HG02798 (cell line): ENCODE measurements at regions not wholly inside any gene's neighbourhood (a gene's known extent, or its start where the extent isn't known, plus 50 kb on each side); places are given as distances from the start of the nearest gene placed in this dataset.

ENCODE experiments used
- ATAC-seq: cut with Tn5 transposase; IDR thresholded peaks from one replicate; pipeline ENCODE4 v1.9.1; 2021; ENCODE audit warnings: mild to moderate bottlenecking; ENCODE audit not compliant: unreplicated experiment, poor library complexity

DNA sequence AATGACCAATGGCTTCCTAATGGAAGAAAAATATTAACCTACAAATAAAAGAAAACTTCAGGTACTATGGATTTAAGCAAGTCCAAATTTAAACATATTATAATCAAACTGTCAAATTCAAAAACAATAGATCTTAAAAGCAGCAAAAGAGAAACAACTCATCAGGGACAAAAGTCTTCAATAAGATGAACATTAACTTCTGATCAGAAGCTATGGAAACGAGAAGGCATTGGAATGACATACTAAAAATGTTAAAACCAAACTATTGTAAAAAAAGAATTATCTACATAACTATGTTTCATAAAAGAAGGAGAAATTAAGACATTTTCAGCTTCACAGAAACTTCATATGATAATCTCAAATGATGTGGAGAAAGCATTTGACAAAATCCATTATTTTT lies 334.7 kb downstream of the ANKRD7 start:
- ATAC-seq, result no peak

- no peak for ATAC-seq
Measured at GRCh38 chr7:118563311-118563710, 338.8 kb downstream of the ANKRD7 start.

DNA sequence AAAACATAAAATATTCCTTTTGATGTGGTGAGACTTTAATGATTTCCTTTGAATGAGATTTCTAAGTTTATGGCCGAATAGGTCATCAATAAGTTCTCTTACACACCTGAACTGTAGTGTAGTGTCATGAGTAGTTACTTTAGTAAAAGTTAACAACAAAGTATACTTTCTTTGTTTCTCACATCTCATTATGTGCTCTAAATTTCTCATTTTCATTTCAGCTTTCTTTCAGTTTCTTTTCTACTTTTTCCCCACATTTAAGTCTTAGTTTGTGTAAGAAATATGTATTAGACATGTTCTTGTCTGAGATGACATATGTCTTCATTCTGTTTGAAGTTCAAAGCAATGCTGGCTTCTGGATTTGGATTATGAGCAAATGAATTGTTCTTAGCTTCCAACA lies 348.1 kb downstream of the ANKRD7 start:
- ATAC-seq, result no peak

DNA sequence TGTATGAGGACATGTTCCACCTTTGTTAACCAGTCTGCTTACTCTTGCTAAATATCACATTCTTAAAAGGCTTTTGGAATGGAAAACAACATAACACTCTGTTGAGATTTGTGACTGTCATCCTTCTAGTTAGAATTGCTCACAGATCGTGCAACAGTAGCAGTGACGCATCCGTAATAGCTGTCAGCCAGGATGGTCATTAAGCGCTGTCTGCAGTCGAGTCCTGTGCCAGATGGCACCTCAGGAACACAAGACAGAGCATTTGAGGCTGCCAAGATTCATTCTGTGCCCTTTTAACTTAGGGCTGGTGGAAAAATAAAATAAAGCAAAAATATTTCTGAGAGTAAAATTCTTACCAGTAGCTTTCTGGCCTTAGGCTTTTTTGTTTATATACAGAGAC lies 348.6 kb downstream of the ANKRD7 start:
- no peak for ATAC-seq

DNA sequence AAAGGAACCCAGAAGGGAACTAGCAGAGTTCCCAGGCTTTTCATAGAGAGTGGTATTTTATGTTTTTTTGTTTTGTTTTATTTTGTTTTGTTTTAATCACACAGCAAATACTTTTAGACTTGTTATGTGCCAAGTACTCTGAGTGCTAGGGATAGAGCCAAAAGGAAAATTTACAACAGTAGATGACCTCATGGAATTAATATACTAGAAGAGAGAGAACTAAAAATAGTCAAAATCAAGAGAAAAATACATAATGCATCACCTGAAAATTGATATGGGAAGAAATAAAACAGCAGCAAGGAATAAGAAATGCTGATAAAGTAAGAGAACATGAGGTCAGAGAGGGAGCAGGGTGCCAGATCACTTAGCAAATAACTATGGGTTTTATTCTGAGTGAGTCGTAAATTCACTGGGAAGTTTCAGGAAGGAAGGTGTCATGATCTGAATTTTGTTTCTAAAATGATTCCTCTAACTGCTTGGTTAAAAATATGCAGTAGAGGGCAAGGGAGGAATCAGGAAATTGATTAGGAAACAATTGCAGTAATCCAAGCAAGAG lies 351.0 kb downstream of the ANKRD7 start:
- ATAC-seq, result no peak

- ATAC-seq, result no peak
Measured at GRCh38 chr7:118580743-118581382, 356.4 kb downstream of the ANKRD7 start.

DNA sequence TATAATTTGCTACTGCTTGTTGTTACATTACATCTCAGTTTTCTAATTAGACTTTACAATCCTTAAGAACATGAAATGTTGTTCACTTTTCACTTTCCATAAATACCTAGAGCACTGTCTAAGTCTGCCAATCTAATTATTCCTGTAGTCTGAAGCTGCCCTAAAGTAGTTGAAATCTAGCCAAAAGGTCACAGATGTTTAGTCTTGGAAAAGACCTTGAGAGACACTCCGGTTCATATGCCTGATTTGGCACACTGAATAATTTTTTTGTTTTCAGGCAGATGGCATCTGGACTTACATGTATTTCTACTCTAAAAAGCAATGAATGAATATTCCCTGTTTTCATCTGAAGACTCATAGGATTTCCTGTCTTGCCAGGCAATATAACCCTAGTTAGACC lies 359.1 kb downstream of the ANKRD7 start:
- ATAC-seq, result no peak

GRCh38 chr7:118586248-118586647 lies 361.7 kb downstream of the ANKRD7 start:
- ATAC-seq, result no peak

DNA sequence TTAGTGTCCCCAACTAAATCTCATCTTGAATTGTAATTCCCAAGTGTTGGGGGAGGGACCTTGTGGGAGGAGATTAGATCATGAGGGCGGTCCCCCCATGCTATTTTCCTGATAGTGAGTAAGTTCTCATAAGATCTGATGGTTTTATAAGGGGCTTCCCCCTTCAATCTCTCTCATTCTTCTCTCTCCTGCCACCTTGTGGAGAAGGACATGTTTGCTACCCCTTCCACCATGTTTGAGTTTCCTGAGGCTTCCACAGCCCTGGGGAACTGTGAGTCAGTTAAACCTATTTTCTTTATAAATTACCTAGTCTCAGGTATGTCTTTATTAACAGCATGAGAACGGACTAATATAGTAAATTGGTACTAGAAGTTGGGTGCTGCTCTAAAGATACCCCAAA lies 365.6 kb downstream of the ANKRD7 start:
- peak; percentile 80 for ATAC-seq

- ATAC-seq, result no peak
Measured at GRCh38 chr7:118602090-118602489, 377.6 kb downstream of the ANKRD7 start.

DNA sequence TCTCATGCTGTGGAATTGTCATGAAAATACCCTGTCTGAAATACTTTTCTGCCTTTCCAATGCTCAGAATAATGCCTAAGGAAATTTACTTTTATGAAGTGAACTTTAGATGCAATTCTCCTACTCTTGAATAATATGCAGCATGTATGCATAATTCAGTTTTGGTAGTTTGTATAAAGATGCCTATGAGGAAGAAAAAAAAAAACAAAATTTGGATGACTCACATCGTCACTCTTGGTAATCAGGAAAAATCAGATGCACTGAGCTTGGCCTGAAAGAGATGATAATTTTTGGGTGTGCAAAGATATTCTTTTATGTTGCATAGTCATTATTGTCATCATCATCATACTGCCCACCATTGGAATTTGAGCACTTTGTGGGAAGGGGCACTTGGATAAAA lies 382.1 kb downstream of the ANKRD7 start:
- no peak for ATAC-seq

DNA sequence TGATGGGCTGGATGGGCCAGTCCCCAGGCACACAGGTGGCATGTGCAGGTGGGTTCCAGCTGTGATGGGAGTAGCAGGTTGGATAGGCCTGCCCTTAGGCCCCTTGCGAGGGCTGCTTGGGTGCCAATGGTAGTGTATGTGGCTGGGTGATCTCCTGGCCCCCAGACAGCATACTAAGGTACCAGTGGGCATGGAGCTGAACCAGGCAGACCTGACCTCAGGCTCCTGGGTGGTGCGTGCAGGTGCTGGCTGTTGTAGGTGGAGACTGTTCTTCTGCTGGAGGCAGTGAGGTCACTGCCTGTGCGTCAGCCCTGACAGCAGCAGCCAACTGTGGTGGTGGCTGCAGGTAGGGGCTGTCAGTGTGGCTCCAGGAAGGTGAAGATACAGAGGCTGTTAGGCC lies 384.7 kb downstream of the ANKRD7 start:
- no peak for ATAC-seq

DNA sequence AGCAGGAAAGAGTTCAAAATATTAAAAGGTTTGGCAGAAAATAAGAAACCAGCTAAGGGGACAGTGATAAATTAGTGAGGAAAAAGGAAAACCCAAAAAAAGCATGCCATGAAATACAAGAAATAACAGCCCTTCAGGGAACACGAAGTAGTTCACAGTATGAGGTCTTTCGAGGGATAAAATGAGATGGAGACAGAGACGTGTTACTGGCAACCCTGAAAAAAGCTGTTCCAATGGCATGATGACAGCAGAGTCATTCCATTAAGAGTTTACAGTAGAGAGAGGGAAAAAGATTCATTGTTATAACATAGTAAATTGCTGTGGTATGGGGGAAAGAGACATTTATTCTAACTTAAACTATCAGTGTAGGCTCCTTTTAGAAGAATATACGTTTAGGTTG lies 391.2 kb downstream of the ANKRD7 start:
- ATAC-seq, result no peak

DNA sequence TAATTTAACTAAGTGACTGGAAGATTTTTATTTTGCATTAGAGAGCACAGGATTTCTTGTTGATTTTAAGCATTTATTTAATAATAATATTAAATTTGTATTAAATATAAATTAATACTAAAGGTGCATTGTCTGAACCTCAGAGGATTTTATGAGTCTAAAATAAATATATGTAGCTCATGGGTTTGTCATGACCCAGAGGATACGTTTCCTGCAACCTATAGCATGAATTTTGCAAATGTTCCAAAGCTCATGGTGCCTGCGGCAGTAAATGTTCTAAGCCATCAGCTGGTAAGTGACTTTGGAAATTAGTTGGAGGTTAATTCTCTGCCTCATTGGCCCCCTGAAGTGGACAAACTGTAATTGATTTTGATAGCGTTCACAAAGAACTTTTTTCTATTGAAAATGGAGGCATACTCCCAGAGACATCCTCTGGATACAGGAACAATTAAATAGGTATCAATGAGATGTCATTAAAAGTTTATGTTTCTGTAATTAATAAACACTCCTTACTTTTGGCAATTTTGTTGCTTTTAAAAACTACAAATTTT lies 397.4 kb downstream of the ANKRD7 start:
- ATAC-seq, result no peak

DNA sequence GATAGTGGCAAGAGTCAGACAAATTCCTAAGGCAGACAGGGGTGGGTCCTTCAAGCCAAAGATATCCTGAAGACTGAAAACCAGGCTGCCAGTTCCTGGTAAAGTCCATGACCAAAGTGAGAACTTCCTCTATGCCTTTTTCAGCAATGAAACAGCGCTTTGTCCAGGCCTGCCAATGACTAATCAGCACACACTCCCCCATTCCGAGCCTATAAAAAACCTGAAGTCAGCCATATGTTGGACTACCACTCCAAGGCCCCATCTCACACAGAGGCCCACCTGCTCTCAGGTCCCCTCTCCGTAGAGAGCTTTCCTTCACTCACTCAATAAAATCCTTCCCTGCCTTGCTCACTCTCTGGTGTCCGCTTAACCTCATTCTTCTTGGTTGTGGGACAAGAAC lies 402.2 kb downstream of the ANKRD7 start:
- no peak for ATAC-seq

DNA sequence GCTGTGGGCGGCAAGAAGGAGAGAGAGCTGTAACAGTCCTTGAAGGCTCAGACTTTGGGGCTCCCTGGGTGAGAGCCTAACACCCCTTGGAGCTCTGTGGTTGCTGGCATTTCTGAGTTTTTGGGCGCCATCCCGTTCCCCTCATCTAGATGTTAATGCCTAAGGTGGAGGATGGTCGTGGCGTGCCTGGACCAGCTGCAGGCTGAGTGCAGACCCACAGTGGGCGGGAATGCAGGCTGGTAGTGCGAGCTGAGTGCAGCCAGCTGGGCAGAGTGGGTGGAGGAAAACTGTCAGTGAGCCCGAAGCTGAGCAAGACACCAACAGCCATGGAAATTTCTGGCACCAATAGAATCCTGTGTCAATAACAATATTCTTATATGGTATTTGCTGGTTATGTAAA lies 403.0 kb downstream of the ANKRD7 start:
- ATAC-seq, result no peak

DNA sequence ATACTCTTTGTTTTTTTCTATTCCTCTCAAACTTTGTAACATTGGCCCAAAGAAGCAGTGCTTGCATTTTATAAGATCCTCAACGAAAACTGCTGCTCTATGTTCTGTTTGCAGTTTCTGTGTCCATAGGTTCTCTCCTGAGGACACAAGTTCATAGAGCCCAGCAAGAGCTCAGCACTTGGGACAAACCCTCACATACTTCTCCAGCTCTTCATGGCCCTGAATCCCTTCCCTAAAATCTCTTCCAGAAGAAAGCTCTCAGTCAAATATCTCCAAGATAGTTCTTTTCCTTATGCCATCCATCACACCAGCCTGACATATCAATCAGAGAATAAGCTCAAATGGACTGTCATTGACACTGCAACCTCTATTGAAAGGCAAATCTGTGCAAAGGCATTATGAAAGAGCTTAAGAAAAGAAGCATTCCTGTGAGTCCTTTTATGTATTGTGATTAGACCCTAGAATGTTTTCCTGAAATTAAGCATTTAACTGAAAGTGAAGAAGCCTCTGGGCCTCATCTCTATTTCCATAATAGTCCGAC lies 405.5 kb downstream of the ANKRD7 start:
- no peak for ATAC-seq

DNA sequence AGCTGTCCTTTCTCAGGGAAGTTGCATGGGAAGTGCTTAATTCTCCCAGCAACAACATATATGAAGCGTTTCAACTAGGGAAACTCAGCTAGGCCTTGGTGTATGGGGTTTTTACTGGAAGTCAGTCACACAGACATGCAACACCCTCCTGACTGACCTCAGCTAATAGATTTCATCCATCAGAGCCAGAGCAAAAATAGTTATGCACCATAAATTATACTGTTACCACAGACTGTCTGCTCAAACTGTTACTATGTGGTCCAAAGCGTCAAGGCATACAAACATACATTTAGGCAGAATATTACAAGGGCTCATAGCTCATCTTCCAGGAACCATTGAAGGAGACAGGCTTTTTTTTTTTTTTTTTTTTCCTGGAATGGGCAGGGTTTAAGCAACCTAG lies 417.9 kb downstream of the ANKRD7 start:
- no peak for ATAC-seq

DNA sequence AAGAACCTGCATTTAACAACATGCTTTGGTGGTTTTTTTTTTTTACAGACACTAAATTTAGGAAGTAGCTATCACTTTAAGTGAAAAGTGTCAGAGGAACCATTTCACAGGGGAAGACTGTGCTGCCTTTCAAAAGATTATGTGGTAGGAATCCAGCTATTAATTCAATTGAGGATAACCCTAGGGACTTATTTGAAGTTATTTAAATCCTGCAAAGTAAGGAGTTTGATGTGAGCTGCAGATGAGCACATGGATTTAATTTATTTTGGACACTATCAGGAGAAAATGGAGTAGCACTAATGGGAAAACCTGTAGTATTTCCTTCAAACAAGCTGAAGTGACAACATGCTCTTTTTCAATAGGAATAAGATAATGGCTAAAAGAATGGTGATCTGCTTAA lies 419.8 kb downstream of the ANKRD7 start:
- ATAC-seq, result no peak

DNA sequence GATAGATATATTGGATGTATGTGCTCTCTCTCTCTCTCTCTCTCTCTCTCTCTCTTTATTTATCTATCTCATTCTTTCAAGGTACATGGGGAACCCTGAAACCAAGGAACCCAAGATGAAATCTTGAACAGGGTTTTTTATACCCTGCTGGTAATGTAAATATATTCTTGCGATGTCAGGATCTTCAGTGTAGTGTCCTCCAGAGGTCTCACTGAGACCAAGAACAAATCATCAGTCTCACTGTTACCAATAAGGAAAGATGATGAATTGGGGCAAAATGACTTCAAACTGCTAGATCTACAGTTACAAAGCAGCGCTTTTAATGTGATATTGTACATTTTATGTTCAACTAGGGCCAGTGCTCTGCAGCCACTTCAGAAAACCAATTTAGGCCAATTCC lies 423.5 kb downstream of the ANKRD7 start:
- no peak for ATAC-seq

GRCh38 chr7:118657391-118658005 lies 433.0 kb downstream of the ANKRD7 start:
- peak; percentile 93 for ATAC-seq

GRCh38 chr7:118662266-118662665 lies 437.8 kb downstream of the ANKRD7 start:
- no peak for ATAC-seq
